GM12878 (cell line): ENCODE measurements at regions not wholly inside any gene's neighbourhood (a gene's known extent, or its start where the extent isn't known, plus 50 kb on each side); places are given as distances from the start of the nearest gene placed in this dataset.

Experiments used
- ATAC-seq: fragments of 200-7000 bp; cut with Tn5 transposase; 3 replicates; pipeline ENCODE4 v1.9.1; 2020; ENCODE audit warnings: mild to moderate bottlenecking, moderate library complexity
- BruUV-seq: library from RNA; stranded (reverse); fragments of 400-500 nt; replicated peaks from 2 replicates; lab custom pipeline; 2021; lab: Mats Ljungman, UMichigan
- CTCF ChIA-PET: fragments of 300-600 bp; sonication (Branson Sonifier 250); formaldehyde crosslinking; extraction: SDS; loops from one replicate; lab custom pipeline; 2021; ENCODE audit warnings: inconsistent platforms; lab: Yijun Ruan, JAX
- POLR2A ChIA-PET: fragments of 350-600 bp; formaldehyde crosslinking; extraction: SDS; loops from one replicate; lab custom pipeline; 2021; ENCODE audit warnings: inconsistent platforms; lab: Charles Lee
- RAD21 ChIA-PET: fragments of 300-600 bp; sonication (Branson Sonifier 250); formaldehyde crosslinking; loops from one replicate; lab custom pipeline; 2023; ENCODE audit warnings: antibody characterized with exemption; ENCODE audit not compliant: unreplicated experiment; lab: Charles Lee
- SMC1A ChIA-PET: fragments of 300-600 bp; sonication (Branson Sonifier 250); formaldehyde crosslinking; loops from one replicate; lab custom pipeline; 2023; ENCODE audit not compliant: unreplicated experiment, uncharacterized antibody; lab: Charles Lee
- DNase-seq: peaks from one replicate; pipeline ENCODE4 v3.0.0-alpha.2; 2011; ENCODE audit warnings: low read depth, low spot score
- FAIRE-seq: peaks from 3 replicates; lab custom pipeline; 2011; peaks lifted over from hg19 to GRCh38; lab: Jason Lieb, UNC
- H2AFZ ChIP-seq: 2 replicates; pipeline ENCODE4 v1.6.0; 2011; ENCODE audit warnings: low read depth, low read length, control low read depth; ENCODE audit not compliant: control insufficient read depth
- H3K27ac ChIP-seq: 2 replicates; pipeline ENCODE4 v1.5.1; 2011; ENCODE audit warnings: control low read depth; ENCODE audit not compliant: control insufficient read depth, insufficient read depth
- H3K27me3 ChIP-seq, 2 experiments: replicated peaks in 1 of 2; 2 replicates each; pipeline versions ENCODE4 v1.6.0 to v1.6.1; 2011; ENCODE audit warnings: low read length in 1 of 2; ENCODE audit not compliant: control insufficient read depth in 2 of 2, insufficient read depth in 2 of 2
- H3K36me3 ChIP-seq, 2 experiments: 2 replicates each; pipeline ENCODE4 v1.5.1; 2011; ENCODE audit warnings: low read length in 1 of 2; ENCODE audit not compliant: control insufficient read depth in 2 of 2, insufficient read depth in 2 of 2
- H3K4me1 ChIP-seq: 2 replicates; pipeline ENCODE4 v1.6.1; 2011; ENCODE audit warnings: mild to moderate bottlenecking, low read length, moderate library complexity, mixed read lengths; ENCODE audit not compliant: control insufficient read depth, insufficient read depth
- H3K4me2 ChIP-seq: 2 replicates; pipeline ENCODE4 v1.6.0; 2011; ENCODE audit warnings: control low read depth; ENCODE audit not compliant: control insufficient read depth, insufficient read depth
- H3K4me3 ChIP-seq: fragments of 200-600 bp; sonication (generic); 2 replicates; pipeline ENCODE4 v1.5.1; 2016
- H3K79me2 ChIP-seq: 2 replicates; pipeline ENCODE4 v1.6.0; 2011; ENCODE audit warnings: low read length; ENCODE audit not compliant: control insufficient read depth, insufficient read depth
- H3K9ac ChIP-seq: 2 replicates; pipeline ENCODE4 v1.8.0; 2011; ENCODE audit warnings: low read length, control low read depth, mixed read lengths; ENCODE audit not compliant: control insufficient read depth, insufficient read depth
- H3K9me3 ChIP-seq: replicated peaks from 3 replicates; pipeline ENCODE4 v1.5.1; 2011; ENCODE audit warnings: mild to moderate bottlenecking, low read length; ENCODE audit not compliant: control insufficient read depth, insufficient read depth
- H4K20me1 ChIP-seq: 2 replicates; pipeline ENCODE4 v1.6.0; 2011; ENCODE audit not compliant: control insufficient read depth, insufficient read depth
- BACH1 ChIP-seq: fragments of 450-650 bp; IDR thresholded peaks from 2 replicates; pipeline ENCODE4 v1.6.1; 2017; ENCODE audit warnings: mild to moderate bottlenecking, borderline replicate concordance
- CBX3 ChIP-seq: fragments of 200-600 bp; sonication (generic); IDR thresholded peaks from 2 replicates; pipeline ENCODE4 v1.6.1; 2016; ENCODE audit warnings: low read depth, borderline replicate concordance
- ETV6 ChIP-seq, 2 experiments: fragments of 450-650 bp in 1 of 2; IDR thresholded peaks in 1 of 2; conservative IDR thresholded peaks in 1 of 2; 2 replicates each; pipeline ENCODE4 v1.6.1; 2014; ENCODE audit warnings: antibody characterized with exemption in 1 of 2, borderline replicate concordance in 1 of 2, low read depth in 1 of 2, mild to moderate bottlenecking in 1 of 2, moderate library complexity in 1 of 2
- IRF4 ChIP-seq: IDR thresholded peaks from 2 replicates; pipeline ENCODE4 v1.6.1; 2011; ENCODE audit warnings: low read depth, low read length
- NFXL1 ChIP-seq: fragments of 450-650 bp; IDR thresholded peaks from 2 replicates; pipeline ENCODE4 v1.6.1; 2017; ENCODE audit warnings: antibody characterized with exemption, mild to moderate bottlenecking, borderline replicate concordance
- PAX8 ChIP-seq: fragments of 450-650 bp; IDR thresholded peaks from 2 replicates; pipeline ENCODE4 v1.6.1; 2017; ENCODE audit warnings: mild to moderate bottlenecking, moderate library complexity
- RBBP5 ChIP-seq: fragments of 200-600 bp; sonication (generic); conservative IDR thresholded peaks from 2 replicates; pipeline ENCODE4 v1.6.1; 2016
- RELA ChIP-seq: fragments of 450-650 bp; IDR thresholded peaks from 2 replicates; pipeline ENCODE4 v1.8.0; 2014; ENCODE audit warnings: borderline replicate concordance; ENCODE audit not compliant: partially characterized antibody
- SREBF1 ChIP-seq: IDR thresholded peaks from 2 replicates; pipeline ENCODE4 v1.6.1; 2012; ENCODE audit warnings: mild to moderate bottlenecking, low read length
- YY1 ChIP-seq: IDR thresholded peaks from 2 replicates; pipeline ENCODE4 v1.6.1; 2011; ENCODE audit warnings: low read depth, mild to moderate bottlenecking, low read length
- WGBS: methylation state at CpG from one replicate; pipeline ENCODE4 v1.1.6; 2016; ENCODE audit warnings: low lambda C conversion rate; ENCODE audit not compliant: insufficient replicate concordance, insufficient coverage; ENCODE audit errors: missing lambda C conversion rate; 5-methylcytosine and 5-hydroxymethylcytosine counted together
- in situ Hi-C: fragments of 300-500 bp; cut with MboI; formaldehyde crosslinking; loops from 9 replicates; pipeline ENCODE4 v1.14.3; 2018; ENCODE audit warnings: mixed read lengths
- intact Hi-C: fragments of 100-400 bp; cut with micrococcal nuclease; formaldehyde crosslinking; loops from one replicate; pipeline ENCODE4 v1.14.2; 2022; ENCODE audit not compliant: unreplicated experiment
- TF ChIP-seq, protein P1 (sequence below): fragments of 450-650 bp; IDR thresholded peaks from 2 replicates; pipeline ENCODE4 v1.6.1; 2017; ENCODE audit warnings: low read depth, mild to moderate bottlenecking, moderate library complexity
- TF ChIP-seq, protein P2 (sequence below): fragments of 450-650 bp; IDR thresholded peaks from 2 replicates; pipeline ENCODE4 v1.6.1; 2017; ENCODE audit warnings: borderline replicate concordance
- TF ChIP-seq, protein P3 (sequence below): fragments of 450-650 bp; IDR thresholded peaks from 2 replicates; pipeline ENCODE4 v1.6.1; 2014; ENCODE audit warnings: mild to moderate bottlenecking

DNA sequence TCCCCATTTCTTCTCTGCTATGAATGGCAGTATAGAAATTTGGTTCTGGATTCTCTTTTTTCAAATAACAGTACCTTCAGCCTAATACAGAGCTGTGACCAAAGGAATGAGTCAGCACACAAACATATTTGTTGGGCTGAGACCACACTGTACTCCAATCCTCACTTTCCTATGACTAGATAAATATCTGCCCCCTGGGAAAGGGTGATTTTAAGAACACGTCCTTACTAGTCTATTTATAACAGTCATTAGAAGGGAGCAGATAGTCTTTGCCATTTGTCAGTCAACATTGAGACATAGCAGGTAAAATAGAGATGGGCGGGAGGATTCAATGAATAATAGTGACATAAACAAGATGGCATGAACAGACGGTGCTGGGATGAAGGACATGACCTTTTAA is 461.3 kb downstream of the MCTP2 start:
- TF ChIP-seq, protein P1, sequence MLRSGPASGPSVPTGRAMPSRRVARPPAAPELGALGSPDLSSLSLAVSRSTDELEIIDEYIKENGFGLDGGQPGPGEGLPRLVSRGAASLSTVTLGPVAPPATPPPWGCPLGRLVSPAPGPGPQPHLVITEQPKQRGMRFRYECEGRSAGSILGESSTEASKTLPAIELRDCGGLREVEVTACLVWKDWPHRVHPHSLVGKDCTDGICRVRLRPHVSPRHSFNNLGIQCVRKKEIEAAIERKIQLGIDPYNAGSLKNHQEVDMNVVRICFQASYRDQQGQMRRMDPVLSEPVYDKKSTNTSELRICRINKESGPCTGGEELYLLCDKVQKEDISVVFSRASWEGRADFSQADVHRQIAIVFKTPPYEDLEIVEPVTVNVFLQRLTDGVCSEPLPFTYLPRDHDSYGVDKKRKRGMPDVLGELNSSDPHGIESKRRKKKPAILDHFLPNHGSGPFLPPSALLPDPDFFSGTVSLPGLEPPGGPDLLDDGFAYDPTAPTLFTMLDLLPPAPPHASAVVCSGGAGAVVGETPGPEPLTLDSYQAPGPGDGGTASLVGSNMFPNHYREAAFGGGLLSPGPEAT, result no peak
- TF ChIP-seq NFXL1 (no peak), PAX8 (no peak), ETV6 (conservative IDR thresholded peaks at IDR 0.05 in 1 of 2, IDR thresholded peaks at IDR 0.05 in 1 of 2; ENCODE audit: borderline replicate concordance in 1 of 2, low read depth in 1 of 2) (no peak), SREBF1 (no peak), RBBP5 (no peak), BACH1 (no peak), YY1 (no peak), CBX3 (no peak), RELA (no peak), IRF4 (no peak)
- TF ChIP-seq, protein P2, sequence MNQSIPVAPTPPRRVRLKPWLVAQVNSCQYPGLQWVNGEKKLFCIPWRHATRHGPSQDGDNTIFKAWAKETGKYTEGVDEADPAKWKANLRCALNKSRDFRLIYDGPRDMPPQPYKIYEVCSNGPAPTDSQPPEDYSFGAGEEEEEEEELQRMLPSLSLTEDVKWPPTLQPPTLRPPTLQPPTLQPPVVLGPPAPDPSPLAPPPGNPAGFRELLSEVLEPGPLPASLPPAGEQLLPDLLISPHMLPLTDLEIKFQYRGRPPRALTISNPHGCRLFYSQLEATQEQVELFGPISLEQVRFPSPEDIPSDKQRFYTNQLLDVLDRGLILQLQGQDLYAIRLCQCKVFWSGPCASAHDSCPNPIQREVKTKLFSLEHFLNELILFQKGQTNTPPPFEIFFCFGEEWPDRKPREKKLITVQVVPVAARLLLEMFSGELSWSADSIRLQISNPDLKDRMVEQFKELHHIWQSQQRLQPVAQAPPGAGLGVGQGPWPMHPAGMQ, result no peak
- TF ChIP-seq, protein P3, sequence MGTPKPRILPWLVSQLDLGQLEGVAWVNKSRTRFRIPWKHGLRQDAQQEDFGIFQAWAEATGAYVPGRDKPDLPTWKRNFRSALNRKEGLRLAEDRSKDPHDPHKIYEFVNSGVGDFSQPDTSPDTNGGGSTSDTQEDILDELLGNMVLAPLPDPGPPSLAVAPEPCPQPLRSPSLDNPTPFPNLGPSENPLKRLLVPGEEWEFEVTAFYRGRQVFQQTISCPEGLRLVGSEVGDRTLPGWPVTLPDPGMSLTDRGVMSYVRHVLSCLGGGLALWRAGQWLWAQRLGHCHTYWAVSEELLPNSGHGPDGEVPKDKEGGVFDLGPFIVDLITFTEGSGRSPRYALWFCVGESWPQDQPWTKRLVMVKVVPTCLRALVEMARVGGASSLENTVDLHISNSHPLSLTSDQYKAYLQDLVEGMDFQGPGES, result no peak
- Histone ChIP-seq H3K9ac (no peak overlapping the region), H3K4me2 (no peak overlapping the region), H2AFZ (no peak overlapping the region), H3K36me3 (no peaks in the 10 kb centered on the region), H3K4me1 (no peaks in the 10 kb centered on the region), H3K27ac (no peak overlapping the region), H3K9me3 (no peaks in the 10 kb centered on the region), H3K27me3 (no peaks in the 10 kb centered on the region), H4K20me1 (no peaks in the 10 kb centered on the region; the same call in 1 of the 2 replicates), H3K79me2 (no peaks in the 10 kb centered on the region), H3K4me3 (no peak overlapping the region)
- no TSS peak for BruUV-seq
- ChIA-PET CTCF (no interaction called here), POLR2A (no interaction called here), SMC1A (no interaction called here), RAD21 (no interaction called here)
- 4% methylated on average over 3 of the region's 3 CpGs for WGBS
- FAIRE-seq (no peak), DNase-seq (no peak), ATAC-seq (no peak)
- intact Hi-C loops (no loop called here), in situ Hi-C loops (no loop called here)
